GM18907 (cell line): ENCODE measurements at regions not wholly inside any gene's neighbourhood (a gene's known extent, or its start where the extent isn't known, plus 50 kb on each side); places are given as distances from the start of the nearest gene placed in this dataset.

Experiments
- ATAC-seq: cut with Tn5 transposase; IDR thresholded peaks from one replicate; pipeline ENCODE4 v1.9.1; 2021; ENCODE audit warnings: mild to moderate bottlenecking, moderate library complexity; ENCODE audit not compliant: unreplicated experiment

- ATAC-seq, result no peak
Observed at GRCh38 chr3:66165660-66166059, 55.1 kb upstream of the SLC25A26 start.

DNA sequence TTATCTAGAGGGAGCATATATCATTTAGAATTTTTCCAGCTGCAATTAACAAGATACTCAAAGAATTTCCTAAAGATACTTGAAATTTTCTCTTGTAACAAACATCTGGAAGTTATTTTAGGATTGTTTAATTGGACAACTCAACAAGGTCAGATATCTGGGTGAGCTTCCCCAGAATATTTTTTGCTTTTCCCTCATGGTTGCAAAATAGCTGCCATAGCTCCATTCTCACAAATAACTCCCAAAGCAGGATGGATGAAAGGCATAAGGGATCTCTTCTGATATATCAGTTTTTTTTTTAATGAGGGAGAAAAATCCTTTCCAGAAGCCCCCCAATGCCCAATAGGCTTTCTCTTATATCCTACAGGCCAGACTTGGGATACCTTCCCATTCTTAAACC, 56.6 kb upstream of the SLC25A26 start:
- ATAC-seq, result no peak

- ATAC-seq, result no peak
Observed at GRCh38 chr3:66163222-66163621, 57.6 kb upstream of the SLC25A26 start.

DNA sequence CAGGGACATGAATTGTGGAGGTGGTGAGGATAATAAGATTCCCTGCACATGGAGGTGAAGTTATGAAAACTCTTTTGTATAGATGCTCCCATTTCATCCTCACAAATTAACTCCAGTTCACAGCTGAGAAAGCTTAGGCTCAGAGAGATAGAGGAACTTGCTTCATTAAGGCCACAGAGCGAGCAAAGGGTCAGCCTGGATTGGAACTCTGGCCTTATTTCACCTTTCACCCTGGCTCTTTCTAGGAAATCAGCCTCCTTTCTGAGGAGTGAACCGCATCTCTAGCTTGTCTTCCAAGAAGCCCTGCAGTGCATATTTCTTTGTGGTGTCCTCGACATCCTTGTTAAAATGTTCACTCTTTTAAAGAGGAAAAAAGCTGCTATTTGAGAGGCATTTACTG, 58.0 kb upstream of the SLC25A26 start:
- no peak for ATAC-seq

DNA sequence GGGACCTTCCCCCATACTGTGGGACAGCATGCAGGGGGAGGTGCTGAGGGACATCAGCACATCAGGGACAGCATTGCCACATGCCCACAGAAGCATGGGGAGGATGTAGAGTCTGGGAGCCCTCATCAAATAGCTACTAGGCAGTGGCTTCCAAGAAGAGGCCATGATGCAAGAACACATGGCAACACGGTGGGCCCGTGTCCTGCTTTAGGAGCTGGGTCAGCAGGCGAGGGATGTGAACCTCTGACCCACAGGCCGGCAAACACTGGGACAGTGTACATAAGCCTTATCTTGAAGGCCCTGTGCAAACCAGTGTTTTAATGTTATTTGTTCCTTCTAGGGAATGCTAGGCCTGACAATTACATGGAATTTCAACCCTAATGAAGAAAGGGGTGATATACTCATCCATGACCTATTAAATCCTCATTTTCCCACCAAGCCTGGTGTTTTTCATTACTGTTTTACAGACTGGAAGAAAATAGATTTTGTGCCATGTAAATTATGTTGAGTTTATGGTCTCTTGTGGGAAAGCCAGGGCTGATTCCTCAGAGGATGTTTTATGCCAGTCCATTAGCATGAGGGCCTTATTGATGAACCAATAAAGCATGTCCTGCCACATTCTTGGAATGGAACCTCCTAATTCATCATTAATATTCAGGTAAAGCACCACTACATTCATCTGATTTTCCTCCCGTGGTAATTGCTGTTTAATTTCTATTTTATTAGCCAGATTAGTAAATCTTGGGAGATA, 61.7 kb upstream of the SLC25A26 start:
- ATAC-seq, result no peak

- ATAC-seq, result no peak
Observed at GRCh38 chr3:66154444-66154861, 66.3 kb upstream of the SLC25A26 start.

GRCh38 chr3:66153481-66154443, 67.0 kb upstream of the SLC25A26 start:
- ATAC-seq, result no peak

- no peak for ATAC-seq
Observed at GRCh38 chr3:66152336-66152735, 68.5 kb upstream of the SLC25A26 start.

GRCh38 chr3:66150977-66151376, 69.8 kb upstream of the SLC25A26 start:
- ATAC-seq, result no peak

DNA sequence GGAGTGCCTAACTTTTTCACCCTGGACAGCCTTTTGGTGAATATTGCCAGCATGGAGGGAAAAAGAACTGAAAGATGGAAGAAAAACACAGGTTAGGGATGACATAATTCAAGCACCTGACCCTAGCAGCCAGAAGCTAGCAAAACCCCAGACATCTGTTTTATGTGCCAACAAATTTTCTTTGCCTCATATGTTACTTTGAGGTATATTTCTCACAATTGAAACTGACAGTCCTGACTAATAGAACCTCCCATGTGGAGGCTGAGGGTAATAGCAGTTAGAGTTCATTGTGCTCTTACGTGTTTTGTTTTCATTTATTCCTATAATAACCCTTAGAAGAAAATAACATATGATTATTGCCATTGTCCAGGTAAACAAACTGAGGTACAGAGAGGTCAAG, 71.5 kb upstream of the SLC25A26 start:
- ATAC-seq, result no peak

DNA sequence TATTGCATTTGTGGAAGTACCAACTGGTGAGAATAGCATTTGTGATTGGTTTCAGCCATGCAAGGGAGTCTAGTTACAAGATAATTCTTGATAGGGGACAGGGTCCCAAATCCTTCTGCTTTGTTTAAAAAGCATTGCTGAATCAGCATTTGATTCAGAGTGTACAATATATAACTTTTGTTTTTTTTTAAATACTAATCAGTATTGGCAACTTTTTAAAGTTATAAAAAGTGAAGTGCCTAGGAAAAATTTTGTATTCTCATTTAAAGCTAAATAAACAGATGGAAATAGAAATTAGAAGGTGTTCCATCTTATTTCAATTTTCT, 75.4 kb upstream of the SLC25A26 start:
- ATAC-seq, result no peak

DNA sequence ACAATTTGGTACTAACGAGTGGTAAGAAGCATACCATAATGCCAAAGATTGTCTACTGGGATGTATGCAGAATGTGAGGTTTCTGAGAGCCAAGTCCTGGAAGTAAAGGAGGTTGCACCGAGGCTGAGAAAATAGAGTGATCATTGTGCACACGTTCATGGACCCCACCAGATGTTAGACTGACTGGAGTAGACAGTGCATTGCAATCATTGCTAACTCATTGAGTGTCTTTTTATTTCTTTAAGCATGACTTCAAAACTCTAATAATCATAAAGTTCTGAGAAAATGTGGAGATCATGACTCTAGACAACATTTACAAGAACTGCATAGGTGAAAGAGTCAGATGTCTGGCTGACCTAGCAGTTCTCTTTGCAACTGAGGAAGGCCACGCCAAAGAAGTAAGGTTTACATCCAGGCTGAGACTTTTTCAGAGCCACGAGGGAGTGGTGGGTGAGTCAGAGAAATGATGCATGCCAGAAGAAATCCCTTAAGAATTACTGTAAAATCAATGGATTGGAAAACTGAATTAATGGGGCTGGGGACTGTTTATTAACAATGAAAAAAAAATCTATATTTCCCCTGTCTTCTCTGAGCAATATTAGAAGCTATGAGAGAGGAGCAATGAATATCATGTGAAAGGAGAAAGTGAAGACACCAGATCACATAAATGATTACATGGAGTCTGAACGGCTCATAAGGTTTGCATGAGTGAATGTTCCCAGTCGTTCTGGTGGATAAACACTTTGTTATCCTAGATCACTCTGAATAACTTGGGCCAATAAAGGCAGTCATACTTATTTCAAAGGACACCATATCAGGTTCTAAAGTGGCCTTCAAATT, 76.0 kb upstream of the SLC25A26 start:
- no peak for ATAC-seq

GRCh38 chr3:66142079-66142478, 78.7 kb upstream of the SLC25A26 start:
- no peak for ATAC-seq

GRCh38 chr3:66140743-66141372, 79.9 kb upstream of the SLC25A26 start:
- peak; percentile 78 for ATAC-seq

- no peak for ATAC-seq
Observed at GRCh38 chr3:66140106-66140505, 80.7 kb upstream of the SLC25A26 start.

DNA sequence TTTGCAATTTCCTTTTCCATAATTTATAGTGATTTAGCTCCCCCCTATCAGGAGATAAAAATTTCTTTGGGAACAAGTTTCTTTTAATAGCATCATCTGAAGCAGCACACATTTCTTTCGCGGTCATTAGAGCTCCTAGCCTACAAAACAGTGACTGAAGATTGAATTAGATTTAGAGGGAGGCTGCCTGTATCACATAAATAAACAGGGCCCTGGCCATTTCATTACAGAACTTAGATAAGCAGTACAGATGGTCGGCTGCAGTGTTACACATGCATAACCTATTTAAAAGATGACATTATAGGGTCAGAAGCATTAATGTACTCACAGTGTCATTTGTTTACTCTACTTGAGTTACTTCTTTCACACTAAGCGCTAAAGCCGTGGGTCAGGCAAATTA, 81.4 kb upstream of the SLC25A26 start:
- ATAC-seq, result no peak

- ATAC-seq, result peak; percentile 66
Observed at GRCh38 chr3:66138336-66139313, 82.2 kb upstream of the SLC25A26 start.

- ATAC-seq, result no peak
Observed at GRCh38 chr3:66136597-66136996, 84.2 kb upstream of the SLC25A26 start.

DNA sequence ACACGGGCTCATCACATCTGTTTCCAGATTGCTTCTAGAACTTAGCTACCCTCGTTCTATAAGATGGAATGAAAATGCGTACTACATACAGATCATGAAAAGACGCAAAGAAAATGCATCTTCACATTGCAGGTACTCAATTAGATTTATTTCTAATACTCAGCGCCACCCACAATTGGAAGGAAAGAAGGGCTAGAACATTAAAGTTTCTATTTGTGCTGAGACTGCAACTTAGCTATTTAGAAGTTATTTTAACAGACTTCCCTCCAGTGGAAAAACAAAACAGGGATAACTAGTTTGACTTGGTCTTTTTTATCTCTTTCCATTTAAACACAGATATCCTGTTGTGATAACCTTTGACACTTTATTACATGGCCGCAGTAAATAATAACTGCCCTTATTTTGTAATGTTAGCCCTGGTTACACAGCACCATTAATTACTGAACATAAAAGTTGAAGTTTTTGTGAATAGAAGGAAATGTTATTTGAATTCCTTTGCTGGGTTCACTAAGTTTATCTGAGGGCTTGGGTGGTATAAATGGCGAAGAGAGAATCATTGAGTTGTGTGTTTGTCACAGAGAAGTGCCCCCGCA, 86.9 kb upstream of the SLC25A26 start:
- ATAC-seq, result no peak
